ENCODE measurements at regions not wholly inside any gene's neighbourhood (a gene's known extent, or its start where the extent isn't known, plus 50 kb on each side); places are given as distances from the start of the nearest gene placed in this dataset.

GRCh38 chr3:103711670-103712069 lies 1276.9 kb downstream of the ZPLD1 start:
- H3K4me1 ChIP-seq (ENCODE audit: low read length), result no peaks in the 10 kb centered on the region
- DNase-seq, result no peak
- no peak overlapping the region for H3K4me2 ChIP-seq (ENCODE audit: low read depth, low read length)
- no peaks in the 10 kb centered on the region for H3K9me2 ChIP-seq (replicated peaks; ENCODE audit: insufficient read depth, low read length)
- H3K9ac ChIP-seq (ENCODE audit: low read length), result no peak overlapping the region
- TF ChIP-seq CTCF (IDR thresholded peaks at IDR 0.05; ENCODE audit: low read length) (no peak), EZH2phosphoT487 (IDR thresholded peaks at IDR 0.05; ENCODE audit: low read length) (no peak), EZH2 (optimal IDR thresholded peaks at IDR 0.05; ENCODE audit: low read depth, low read length) (no peak)
- no peaks in the 10 kb centered on the region for H3K79me2 ChIP-seq (ENCODE audit: low read length)
- H3K27me3 ChIP-seq (replicated peaks; ENCODE audit: insufficient read depth, low read length), result no peaks in the 10 kb centered on the region
- H3K27ac ChIP-seq (ENCODE audit: low read length), result no peak overlapping the region
- H3K9me3 ChIP-seq (replicated peaks; ENCODE audit: insufficient read depth, low read length), result no peaks in the 10 kb centered on the region
- H3F3A ChIP-seq (ENCODE audit: insufficient read depth, low read length), result no peaks in the 10 kb centered on the region
- no peaks in the 10 kb centered on the region for H3K36me3 ChIP-seq (replicated peaks; ENCODE audit: insufficient read depth, low read length)
- H4K20me1 ChIP-seq (ENCODE audit: insufficient read depth, low read length), result no peaks in the 10 kb centered on the region
- H2AFZ ChIP-seq (ENCODE audit: low read length), result no peak overlapping the region
- H3K4me3 ChIP-seq (ENCODE audit: low read length), result no peak overlapping the region

- Histone ChIP-seq H3K4me2 (ENCODE audit: low read depth, low read length) (no peak overlapping the region), H3K27me3 (replicated peaks; ENCODE audit: insufficient read depth, low read length) (no peaks in the 10 kb centered on the region), H3K9me2 (replicated peaks; ENCODE audit: insufficient read depth, low read length) (no peaks in the 10 kb centered on the region), H3K9me3 (replicated peaks; ENCODE audit: insufficient read depth, low read length) (no peaks in the 10 kb centered on the region), H3K27ac (ENCODE audit: low read length) (no peak overlapping the region), H3K79me2 (ENCODE audit: low read length) (no peaks in the 10 kb centered on the region), H2AFZ (ENCODE audit: low read length) (no peak overlapping the region), H3K9ac (ENCODE audit: low read length) (no peak overlapping the region), H3K4me1 (ENCODE audit: low read length) (no peaks in the 10 kb centered on the region), H4K20me1 (ENCODE audit: insufficient read depth, low read length) (no peaks in the 10 kb centered on the region), H3F3A (ENCODE audit: insufficient read depth, low read length) (no peaks in the 10 kb centered on the region), H3K4me3 (ENCODE audit: low read length) (no peak overlapping the region), H3K36me3 (replicated peaks; ENCODE audit: insufficient read depth, low read length) (no peaks in the 10 kb centered on the region)
- DNase-seq, result peak; percentile 18
- no peak for TF ChIP-seq CTCF (IDR thresholded peaks at IDR 0.05; ENCODE audit: low read length)
- TF ChIP-seq EZH2 (optimal IDR thresholded peaks at IDR 0.05; ENCODE audit: low read depth, low read length), result no peak
- no peak for TF ChIP-seq EZH2phosphoT487 (IDR thresholded peaks at IDR 0.05; ENCODE audit: low read length)
Measured at GRCh38 chr3:103712320-103713008, 1277.6 kb downstream of the ZPLD1 start.

DNA sequence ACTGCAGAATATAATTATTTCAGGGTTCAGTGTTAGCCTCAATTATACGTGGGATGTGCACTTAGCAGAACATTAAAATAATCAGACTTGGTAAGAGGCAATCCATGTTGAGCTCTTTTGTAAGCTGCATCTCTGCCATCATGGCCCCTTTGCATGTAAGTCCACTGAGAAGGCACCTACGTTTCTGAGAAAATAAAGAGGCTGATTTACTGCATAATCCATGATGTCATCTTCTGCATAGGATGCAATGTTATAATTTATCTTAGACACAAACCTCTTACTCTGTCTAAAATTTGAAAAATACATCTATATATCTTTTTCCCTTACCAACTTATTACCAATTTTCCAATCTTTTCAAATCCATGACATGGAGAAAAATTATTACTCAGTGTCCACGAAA lies 1294.7 kb downstream of the ZPLD1 start:
- no peaks in the 10 kb centered on the region for H3K9me3 ChIP-seq (replicated peaks; ENCODE audit: insufficient read depth, low read length)

More for the DNA sequence above, 1294.7 kb downstream of the ZPLD1 start:
- Histone ChIP-seq H4K20me1 (ENCODE audit: insufficient read depth, low read length) (no peaks in the 10 kb centered on the region), H3K27ac (ENCODE audit: low read length) (no peak overlapping the region), H2AFZ (ENCODE audit: low read length) (no peak overlapping the region), H3K36me3 (replicated peaks; ENCODE audit: insufficient read depth, low read length) (no peaks in the 10 kb centered on the region), H3K4me1 (ENCODE audit: low read length) (no peaks in the 10 kb centered on the region), H3K9ac (ENCODE audit: low read length) (no peak overlapping the region), H3K9me2 (replicated peaks; ENCODE audit: insufficient read depth, low read length) (no peaks in the 10 kb centered on the region), H3K79me2 (ENCODE audit: low read length) (no peaks in the 10 kb centered on the region), H3K4me2 (ENCODE audit: low read depth, low read length) (no peak overlapping the region), H3F3A (ENCODE audit: insufficient read depth, low read length) (no peaks in the 10 kb centered on the region), H3K27me3 (replicated peaks; ENCODE audit: insufficient read depth, low read length) (no peaks in the 10 kb centered on the region), H3K4me3 (ENCODE audit: low read length) (no peak overlapping the region)
- no peak for DNase-seq
- TF ChIP-seq EZH2phosphoT487 (IDR thresholded peaks at IDR 0.05; ENCODE audit: low read length) (no peak), EZH2 (optimal IDR thresholded peaks at IDR 0.05; ENCODE audit: low read depth, low read length) (no peak), CTCF (IDR thresholded peaks at IDR 0.05; ENCODE audit: low read length) (no peak)

Data from MM.1S (cell line).